ENCODE measurements at regions not wholly inside any gene's neighbourhood (a gene's known extent, or its start where the extent isn't known, plus 50 kb on each side); places are given as distances from the start of the nearest gene placed in this dataset.
A peak's percentile ranks its signal among the peaks of the same experiment; 100 is the strongest.
"Not testable (repeated sequence)": the region's sequence is repeated elsewhere in the genome, so short reads cannot be mapped to it uniquely, and the experiment has no call there.

DNA sequence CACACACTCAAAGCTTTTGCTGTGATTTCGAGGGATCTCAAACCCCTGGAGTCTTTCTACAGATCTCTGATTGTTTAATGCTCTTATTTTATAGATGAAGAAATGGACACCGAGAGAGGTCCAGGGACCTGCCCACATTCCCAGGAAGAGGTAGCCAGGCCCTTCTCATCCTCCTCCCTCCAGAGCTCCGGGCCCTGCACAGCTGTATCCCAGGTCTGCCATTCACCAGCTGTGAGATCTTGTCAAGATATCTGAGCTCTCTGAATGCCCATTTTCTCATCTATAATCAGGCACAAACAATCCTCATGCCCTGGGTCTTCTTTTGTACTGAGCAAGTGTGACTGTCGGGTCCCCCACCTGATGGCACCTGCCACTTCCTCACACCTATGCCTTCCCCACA lies 98.2 kb upstream of the ALX4 start:
- DNase-seq (no peak), ATAC-seq (no peak)
- intact Hi-C loops (cut with DNase I), result no loop called here

DNA sequence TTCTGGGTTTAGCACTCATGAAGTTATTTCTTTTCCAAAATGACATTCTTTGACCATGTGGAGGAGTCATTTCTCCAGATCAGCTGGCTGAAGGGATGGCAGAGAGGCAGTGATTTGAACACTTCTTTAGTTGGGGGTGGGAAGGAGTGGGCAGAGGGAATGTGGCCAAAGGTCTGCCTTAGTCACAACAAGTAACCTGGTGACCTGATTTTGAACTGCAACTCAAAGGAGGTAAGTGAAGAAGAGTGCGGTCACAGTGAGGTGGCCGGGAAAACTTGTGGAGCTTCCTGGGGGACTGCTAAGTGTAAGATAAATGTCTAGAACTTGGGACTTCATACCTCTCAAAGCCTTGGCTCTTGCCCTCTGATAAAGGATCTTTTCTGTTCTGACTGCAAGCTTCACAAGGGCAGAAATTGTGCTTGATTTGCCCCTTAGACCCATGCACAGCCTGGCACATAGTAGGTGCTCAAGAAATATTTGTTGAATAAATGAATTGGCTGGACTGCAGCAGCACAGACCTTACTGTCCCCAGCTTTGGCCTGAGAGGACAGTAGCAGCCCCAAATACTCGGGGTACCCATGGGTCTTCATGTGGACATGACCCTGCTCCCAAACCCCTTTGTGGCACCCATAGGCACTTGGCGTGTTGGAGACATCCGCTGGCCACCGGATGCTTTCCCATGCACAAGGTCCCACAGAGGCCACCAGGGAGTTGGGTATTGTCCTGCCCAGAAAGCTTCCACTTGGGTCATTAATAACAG lies 99.0 kb upstream of the ALX4 start:
- intact Hi-C loops (cut with DNase I), result no loop called here
- no peak for DNase-seq
- no peak for ATAC-seq

DNA sequence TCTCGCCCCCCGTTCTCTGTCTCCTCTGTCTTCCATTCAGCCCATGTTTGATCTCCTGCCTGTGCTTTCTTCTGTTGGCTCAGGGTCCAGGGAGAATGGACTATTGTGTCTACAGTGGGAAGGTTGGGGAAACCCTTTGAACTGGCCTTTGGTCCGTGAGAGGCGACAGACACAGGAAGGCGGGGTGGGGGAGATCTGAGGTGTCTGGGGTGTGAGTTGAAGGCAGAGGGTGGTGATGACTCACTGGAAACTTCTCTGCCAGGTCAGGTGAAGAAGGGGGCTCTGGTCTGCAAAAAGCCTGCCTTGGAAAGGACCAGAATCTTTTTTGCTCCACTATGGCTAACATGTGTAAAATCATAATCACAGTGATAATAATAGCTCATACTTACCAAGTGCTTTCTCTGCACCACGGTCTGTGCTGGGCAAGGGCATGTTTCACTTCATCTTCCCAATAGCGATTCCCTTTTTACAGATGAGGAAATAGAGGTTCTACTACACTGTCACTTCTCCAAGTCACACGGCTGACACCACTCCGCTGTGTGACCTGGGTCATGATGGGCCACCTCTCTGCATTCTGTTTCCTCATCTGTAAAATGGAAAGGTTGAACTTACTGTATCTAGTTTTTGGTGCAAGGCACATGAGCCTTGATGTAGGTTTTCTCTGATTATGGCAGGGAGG lies 99.8 kb upstream of the ALX4 start:
- ATAC-seq (no peak), DNase-seq (no peak)
- intact Hi-C loops (cut with DNase I), result no loop called here

DNA sequence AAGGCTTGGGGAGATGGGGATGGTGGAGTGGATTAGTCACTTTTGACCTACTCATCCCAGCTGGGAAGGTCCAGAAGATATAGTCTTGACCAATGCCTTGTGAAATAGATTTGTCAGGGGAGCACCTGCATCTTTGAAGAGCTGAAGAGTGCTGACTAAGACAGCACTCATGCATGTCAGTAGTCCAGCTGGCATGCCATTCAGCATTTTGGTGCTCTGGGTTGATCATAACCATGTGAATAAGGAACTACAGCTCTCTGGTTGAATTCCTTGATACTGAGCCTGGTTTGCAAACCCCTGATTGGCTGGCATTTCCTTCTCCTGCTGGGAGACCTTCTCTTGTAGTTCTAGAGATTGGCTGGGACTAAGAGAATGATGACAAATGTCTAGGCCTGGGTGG lies 106.8 kb upstream of the ALX4 start:
- intact Hi-C loops (cut with DNase I), result no loop called here
- no peak for DNase-seq
- no peak for ATAC-seq

DNA sequence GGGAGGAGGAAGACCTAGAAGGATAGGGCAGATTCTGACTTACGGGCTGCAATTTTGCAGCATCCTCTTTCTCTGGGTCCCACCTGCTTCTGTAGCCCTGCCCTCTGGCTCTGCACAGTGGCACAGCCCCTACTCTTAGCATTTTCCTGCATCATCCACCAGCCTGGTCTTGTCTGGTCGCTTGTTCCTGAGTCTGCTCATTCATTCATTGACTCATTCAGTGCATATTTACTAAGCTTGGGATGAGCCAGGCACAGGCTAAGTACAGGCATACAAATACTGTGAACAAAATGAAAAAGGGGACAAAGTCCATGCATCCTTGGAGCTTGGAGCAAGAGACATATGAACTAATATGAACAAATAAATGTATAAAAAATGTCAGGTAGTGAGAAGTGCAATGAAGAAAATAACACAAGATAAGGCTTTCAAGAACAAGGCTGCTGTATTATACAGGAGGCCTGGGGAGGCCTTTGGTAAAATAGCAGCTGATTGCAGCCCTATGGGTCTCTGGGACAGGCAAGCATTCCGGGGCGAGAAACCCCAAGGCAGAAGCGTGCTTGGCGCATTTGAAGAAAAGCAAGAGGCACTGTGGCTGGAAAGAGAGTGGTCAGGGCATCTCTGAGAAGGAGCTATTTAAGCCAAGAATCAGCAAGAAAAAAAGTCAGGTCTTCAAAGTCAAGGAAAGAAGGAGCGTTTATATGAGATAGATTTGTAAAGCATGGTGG lies 108.0 kb upstream of the ALX4 start:
- intact Hi-C loops (cut with DNase I), result no loop called here
- ATAC-seq, result no peak
- no peak for DNase-seq

DNA sequence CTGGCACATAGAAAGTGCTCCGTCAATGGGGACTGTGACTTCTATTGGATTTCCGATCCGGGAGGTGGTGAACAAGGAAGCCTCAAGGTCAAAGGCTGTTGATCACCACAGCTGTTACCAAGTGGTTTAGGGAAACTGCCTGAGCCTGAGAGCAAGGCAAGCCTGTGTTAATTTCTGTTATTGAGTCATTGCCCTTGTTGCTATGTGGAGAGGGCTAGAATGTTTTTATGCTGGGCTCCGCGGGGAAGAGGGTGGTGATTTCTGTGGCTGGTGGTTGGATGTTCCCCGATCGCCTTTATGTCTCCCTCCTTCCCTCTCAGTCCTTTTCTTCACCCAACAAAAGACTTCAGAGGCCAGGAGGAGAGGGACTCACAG lies 108.5 kb upstream of the ALX4 start:
- intact Hi-C loops (cut with DNase I), result no loop called here
- DNase-seq, result no peak
- no peak for ATAC-seq

DNA sequence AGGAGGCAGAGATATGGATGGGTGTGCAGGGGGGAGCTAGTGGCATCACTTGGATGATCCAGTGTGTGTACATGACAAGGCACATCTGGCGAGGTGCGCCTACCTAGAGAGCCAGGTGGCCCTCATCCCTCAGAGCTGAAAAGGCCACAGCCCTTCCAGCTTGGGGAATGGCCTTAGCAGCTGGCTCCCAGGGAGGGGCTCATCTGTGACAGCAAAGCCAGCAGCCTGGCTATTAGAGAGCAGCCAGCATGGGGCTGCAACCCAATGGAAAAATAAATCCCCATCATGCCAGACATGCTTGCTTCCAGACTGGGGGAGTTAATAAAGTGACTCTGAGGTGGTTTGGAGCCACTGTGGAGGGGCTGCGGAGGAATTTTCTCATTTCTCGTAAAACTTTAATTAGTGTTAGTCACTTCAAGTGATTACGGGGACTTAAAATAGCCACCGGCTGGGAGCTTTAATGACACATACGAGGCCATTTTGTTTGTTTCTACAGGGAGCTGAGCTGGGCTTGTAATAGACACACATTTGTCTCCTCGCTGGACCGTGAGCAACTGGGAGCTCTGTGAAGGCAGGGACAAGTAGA lies 111.2 kb upstream of the ALX4 start:
- DNase-seq, result no peak
- intact Hi-C loops (cut with DNase I), result no loop called here
- ATAC-seq, result no peak

DNA sequence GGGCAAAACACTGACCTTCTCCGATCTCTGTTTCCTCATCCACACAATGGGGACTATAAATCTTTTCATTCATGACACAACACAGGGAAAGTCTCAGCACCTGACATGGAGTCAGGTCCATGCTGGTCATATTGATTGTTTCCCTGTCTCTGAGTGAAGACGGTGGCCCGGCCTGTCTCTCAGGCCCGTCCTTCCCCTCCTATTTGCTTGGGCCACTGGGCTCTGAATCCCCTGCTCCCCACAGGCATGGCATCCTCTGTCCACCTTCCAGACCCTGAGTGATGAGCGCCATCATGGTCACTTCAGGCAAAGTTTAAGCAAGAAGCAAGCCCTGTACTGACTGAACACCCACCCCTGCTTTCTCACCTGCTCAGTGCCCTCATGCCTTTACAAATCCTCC lies 113.3 kb upstream of the ALX4 start:
- DNase-seq (no peak), ATAC-seq (no peak)
- intact Hi-C loops (cut with DNase I), result no loop called here

DNA sequence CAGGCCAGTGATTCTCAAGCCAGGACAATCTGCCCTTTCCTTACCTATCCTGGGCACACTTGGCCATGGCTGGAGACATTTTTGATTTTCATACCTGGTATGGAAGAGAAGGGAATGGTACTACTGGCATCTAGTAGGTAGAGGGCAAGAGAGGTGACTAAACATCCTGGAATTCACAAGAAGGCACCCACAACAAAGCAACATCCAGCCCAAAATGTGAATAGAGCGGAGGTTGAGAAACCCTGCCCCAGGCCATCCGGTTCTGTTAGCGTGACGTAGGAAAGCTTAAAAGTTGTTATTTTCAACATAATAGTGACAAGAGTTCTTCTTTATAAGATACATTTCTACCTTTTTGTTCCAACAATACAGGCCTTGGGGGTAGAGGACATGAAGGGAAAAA lies 114.9 kb upstream of the ALX4 start:
- no peak for DNase-seq
- intact Hi-C loops (cut with DNase I), result no loop called here
- ATAC-seq, result no peak

DNA sequence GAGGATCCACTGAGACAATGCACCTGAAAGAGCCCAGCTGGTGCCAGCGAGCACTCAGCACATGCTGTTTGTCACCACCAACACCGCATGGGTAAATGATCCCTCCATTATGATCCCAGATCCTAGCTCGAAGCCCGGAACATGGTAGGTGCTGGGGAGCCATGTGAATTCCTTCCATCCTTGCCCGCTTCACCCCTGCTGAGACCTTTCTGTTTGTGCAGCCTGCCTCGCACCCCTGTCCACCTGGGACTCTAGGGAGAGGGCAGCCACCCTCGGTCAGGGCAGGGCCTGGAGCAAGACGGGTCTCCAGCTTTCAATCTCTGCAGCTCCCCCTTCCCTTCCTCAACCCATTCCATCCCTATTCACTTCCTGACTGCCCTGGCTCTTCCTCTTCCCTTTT lies 116.2 kb upstream of the ALX4 start:
- ATAC-seq (no peak), DNase-seq (no peak)
- intact Hi-C loops (cut with DNase I), result no loop called here

DNA sequence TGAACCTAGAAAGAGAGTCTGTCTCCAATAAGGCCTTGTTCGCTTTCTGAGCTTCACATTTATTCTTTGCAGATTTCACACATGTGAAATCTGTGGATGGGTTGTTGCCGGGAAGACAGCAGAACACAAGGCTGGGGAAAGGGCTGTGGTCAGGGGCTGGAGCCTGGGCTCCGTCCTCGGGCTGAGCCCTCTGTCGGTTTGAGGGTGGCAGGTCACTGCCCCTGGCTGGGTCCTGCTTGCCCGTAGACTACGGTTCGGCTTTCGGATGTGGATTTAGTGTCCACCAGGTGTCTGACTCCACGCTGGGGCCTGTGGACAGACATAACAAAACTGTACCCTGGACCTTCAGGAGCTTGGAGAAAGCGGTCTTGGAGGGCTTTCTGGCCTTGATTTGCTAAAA lies 117.0 kb upstream of the ALX4 start:
- DNase-seq, result no peak
- ATAC-seq, result no peak
- intact Hi-C loops (cut with DNase I), result no loop called here

DNA sequence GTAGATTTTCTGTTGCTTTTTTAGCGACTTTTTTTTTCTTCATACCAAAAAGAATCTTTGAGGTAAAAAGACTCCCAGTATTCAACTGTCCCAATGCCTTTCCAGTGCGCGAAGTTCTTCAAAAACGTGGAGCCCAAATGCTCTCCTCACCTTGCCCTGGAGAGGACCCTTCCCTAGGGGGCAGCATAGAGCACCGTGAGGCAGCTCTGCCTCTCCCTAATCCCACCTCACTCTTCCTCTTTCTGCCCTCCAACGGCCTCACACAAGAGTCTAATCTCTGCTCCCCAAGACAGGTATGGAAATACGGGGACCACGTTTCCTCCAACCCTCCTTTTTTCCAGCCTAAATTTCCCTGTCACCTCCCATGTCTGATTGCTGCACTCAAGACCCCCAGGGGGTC lies 117.5 kb upstream of the ALX4 start:
- no peak for ATAC-seq
- intact Hi-C loops (cut with DNase I), result no loop called here

DNA sequence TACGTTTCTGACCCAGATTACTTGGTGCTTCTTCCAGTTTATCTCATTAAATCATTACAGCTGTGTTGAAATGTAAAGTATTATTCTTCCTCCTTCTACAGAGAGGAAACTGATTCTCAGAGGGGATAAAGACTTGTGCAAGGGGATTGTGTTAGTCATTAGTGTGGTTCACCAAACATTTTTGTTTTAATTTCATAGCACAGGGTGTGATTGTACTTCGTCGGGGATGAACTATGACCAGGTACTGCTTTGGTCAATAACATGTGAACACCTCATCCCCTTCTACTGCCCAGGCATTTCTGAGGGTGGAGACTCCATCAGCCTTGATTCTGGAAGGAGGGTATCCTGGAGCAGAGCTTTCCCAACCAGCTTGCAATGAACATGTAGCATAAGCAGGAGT lies 120.2 kb upstream of the ALX4 start:
- intact Hi-C loops (cut with DNase I), result no loop called here
- no peak for DNase-seq
- ATAC-seq, result no peak

More for the DNA sequence above, 117.5 kb upstream of the ALX4 start:
- DNase-seq, result no peak

DNA sequence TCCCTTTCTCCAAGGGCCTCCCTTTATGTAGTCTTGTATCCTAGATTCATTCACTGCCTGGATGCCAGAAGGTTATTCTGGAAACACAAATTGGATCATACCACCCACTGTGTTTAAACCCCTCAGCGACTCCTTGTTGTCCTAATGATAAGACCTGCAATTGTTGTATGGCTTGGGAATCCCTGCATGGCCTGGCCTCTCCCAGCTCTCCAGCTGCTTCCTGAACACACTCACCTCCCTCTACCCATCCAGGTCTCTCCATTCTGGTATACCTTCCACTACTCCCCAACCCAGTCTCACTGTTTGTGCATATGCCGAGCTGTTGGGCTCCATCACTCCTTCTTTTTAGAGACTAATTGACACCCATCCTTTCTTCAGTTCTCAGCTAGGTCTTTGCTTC lies 124.3 kb upstream of the ALX4 start:
- ATAC-seq, result no peak
- DNase-seq, result no peak
- intact Hi-C loops (cut with DNase I), result no loop called here

DNA sequence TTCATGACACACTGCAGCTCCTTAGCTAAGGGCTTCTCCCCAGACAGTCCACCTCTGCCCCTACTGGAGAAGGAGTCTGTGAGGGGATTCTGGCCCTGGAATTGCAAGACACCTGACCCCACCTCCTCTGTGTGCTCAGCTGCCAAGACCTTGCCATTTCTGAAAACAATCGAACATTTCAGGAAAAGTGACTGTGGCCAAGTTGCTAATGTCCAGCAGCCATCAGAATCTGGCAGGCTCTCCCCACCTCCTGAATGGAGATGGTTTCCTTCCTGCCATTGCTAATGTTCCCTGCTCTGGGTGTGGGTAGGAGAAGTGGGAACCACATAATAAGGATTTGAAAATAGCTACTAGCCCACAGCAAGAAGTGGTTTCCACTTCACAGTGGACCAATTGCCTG lies 127.2 kb upstream of the ALX4 start:
- DNase-seq (no peak), ATAC-seq (peak in 1 of 2 donors; percentile 23)
- intact Hi-C loops (cut with DNase I), result no loop called here

DNA sequence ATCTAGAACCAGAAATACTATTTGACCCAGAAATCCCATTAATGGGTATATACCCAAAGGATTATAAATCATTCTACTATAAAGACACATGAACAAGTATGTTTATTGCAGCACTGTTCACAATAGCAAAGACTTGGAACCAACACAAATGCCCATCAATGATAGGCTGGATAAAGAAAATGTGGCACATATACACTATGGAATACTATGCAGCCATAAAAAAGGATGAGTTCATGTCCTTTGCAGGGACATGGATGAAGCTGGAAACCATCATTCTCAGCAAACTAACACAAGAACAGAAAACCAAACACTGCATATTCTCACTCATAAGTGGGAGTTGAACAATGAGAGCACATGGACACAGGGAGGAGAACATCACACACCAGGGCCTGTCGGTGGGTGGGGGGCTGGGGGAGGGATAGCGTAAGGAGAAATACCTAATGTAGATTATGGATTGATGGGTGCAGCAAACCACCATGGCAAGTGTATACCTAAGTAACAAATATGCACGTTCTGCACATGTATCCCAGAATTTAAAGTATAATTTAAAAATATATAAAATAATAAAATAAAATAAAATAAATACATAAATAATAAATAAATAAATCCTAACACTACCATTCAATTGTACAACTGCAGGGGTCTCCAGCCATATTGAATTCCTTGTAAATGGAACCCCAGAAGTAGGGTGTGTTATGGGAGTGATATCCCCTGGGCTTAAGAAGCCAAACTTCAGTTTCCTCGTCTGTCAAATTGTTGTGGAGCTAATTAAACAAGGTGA lies 122.4 kb upstream of the CD82 start:
- DNase-seq; intact Hi-C loops (cut with DNase I); ATAC-seq: not testable (repeated sequence)

DNA sequence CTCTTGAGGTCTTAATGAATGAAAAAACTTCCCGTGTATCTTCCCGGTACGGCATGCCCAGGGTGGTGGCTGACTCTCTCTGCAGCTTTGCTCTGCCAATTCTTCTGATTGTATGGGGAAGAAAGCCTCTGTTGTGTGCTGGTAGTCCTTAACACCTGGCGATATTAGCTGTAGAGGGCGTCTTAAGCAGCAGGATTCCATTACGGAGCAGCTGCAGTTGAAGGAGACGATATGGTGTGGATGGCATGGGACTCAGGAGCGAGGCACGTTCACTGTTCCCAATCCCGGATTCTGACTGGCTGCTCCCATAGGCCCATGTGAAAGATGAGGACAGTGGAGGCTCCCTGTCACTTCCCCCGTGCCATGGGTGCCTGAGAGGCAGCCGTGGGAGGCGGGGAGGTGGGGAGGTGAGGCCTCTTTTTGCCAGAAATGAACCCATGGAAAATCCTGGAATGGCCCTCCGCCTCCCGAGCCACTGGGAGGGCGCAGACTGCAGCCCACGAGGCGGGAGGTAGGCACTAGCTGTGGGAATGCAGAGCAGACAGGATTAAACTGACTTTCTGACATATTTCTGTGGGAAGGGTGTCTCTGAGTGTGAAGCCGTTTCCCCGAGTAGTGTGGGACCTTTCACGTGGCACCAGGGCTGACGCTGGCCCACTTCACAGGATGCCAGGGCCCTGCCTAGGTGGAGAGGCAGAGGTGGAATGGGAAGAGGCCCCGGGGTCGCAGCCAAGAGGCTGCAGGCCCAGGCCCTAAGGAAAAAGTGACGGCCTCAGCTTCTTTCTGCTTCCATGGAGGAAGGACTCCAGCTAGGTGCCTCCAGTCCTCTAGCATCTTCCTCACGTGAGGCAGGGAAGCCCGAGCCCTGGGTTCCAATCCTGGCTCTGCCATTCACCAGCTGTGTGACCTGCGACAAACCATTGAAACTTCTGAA lies 121.4 kb upstream of the CD82 start:
- intact Hi-C loops (cut with DNase I), result no loop called here
- ATAC-seq (no peak), DNase-seq (no peak)

DNA sequence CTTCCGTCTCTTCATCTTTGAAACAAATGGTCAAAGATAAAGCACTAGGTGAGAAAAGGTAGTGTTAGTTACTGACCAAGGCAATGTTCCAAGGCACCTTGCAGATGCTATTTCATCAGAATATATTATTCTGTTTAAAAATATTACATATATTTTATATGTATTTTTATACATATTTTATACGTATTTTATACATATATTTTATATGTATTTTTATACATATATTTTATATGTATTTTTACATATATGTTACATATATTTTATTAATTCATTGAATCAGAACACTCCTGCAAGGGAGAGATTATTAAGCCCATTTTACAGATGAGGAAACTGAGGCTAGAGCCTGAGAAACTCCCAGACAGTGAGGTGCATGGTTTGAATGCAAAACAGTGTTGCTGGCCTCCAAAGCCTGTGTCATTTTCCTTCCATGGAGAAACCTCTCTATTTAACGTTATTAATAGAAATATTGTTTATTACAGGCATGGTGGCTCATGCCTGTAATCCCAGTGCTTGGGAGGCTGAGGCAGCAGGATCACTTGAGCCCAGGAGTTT lies 120.6 kb upstream of the CD82 start:
- intact Hi-C loops (cut with DNase I), result no loop called here
- ATAC-seq (no peak), DNase-seq (no peak)

Data from left cardiac atrium (tissue), 4 donors.